GM23338 (cell line): ENCODE measurements at regions not wholly inside any gene's neighbourhood (a gene's known extent, or its start where the extent isn't known, plus 50 kb on each side); places are given as distances from the start of the nearest gene placed in this dataset.

Experiments used
- EZH2 ChIP-seq: fragments of 200-600 bp; sonication (generic); IDR thresholded peaks from one replicate; pipeline ENCODE4 v1.8.0; 2017; ENCODE audit warnings: antibody characterized with exemption, mild to moderate bottlenecking, low read depth; ENCODE audit not compliant: unreplicated experiment
- ZNF114 ChIP-seq: fragments of 250-450 bp; sonication (Bioruptor Pico); IDR thresholded peaks from 2 replicates; pipeline ENCODE4 v1.5.0; 2020; ENCODE audit warnings: mild to moderate bottlenecking, moderate library complexity
- ZNF331 ChIP-seq: fragments of 250-450 bp; sonication (Bioruptor Pico); IDR thresholded peaks from 2 replicates; pipeline ENCODE4 v1.5.0; 2020; ENCODE audit warnings: low read depth, mild to moderate bottlenecking, moderate library complexity
- TF ChIP-seq, protein P1 (sequence below), 2 experiments: fragments of 200-600 bp in 1 of 2; sonication (generic) in 1 of 2; conservative IDR thresholded peaks; 2 replicates each; pipeline versions ENCODE4 v1.5.1 to v1.6.1; 2016 to 2017; ENCODE audit warnings: antibody characterized with exemption in 2 of 2, low read depth in 2 of 2, mild to moderate bottlenecking in 2 of 2, moderate library complexity in 1 of 2
- TF ChIP-seq, protein P2 (sequence below): IDR thresholded peaks from 2 replicates; pipeline ENCODE4 v1.6.1; 2016; ENCODE audit warnings: antibody characterized with exemption
- TF ChIP-seq, protein P3 (sequence below): IDR thresholded peaks from one replicate; pipeline ENCODE4 v1.6.1; 2018; ENCODE audit warnings: antibody characterized with exemption; ENCODE audit not compliant: unreplicated experiment

DNA sequence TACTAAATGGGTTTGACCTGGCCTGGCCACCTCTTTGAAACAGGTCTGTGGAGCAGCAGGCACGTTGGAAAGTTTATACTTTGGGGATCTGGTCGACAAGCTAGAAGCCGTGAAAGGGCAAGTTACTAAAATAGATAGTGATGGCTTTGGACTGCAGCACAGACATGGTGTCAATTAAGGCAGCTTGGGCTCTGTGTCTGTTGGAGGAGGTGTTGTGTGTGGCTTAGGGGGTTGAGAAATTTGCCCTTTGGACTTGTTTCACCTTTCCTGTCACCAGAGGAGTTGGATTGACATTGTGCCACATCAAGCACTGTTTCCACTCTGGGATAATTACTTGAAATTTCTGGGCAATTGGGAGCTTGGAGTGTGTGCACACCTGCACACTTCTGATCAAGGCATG lies 251.8 kb upstream of the MKI67 start:
- TF ChIP-seq, protein P1, sequence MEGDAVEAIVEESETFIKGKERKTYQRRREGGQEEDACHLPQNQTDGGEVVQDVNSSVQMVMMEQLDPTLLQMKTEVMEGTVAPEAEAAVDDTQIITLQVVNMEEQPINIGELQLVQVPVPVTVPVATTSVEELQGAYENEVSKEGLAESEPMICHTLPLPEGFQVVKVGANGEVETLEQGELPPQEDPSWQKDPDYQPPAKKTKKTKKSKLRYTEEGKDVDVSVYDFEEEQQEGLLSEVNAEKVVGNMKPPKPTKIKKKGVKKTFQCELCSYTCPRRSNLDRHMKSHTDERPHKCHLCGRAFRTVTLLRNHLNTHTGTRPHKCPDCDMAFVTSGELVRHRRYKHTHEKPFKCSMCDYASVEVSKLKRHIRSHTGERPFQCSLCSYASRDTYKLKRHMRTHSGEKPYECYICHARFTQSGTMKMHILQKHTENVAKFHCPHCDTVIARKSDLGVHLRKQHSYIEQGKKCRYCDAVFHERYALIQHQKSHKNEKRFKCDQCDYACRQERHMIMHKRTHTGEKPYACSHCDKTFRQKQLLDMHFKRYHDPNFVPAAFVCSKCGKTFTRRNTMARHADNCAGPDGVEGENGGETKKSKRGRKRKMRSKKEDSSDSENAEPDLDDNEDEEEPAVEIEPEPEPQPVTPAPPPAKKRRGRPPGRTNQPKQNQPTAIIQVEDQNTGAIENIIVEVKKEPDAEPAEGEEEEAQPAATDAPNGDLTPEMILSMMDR (conservative IDR thresholded peaks at IDR 0.05; ENCODE audit: low read depth in 2 of 2): no peak
- TF ChIP-seq ZNF114 (CRISPR knock-in tag) (no peak), ZNF331 (CRISPR knock-in tag) (no peak), EZH2 (no peak)
- TF ChIP-seq, protein P2, sequence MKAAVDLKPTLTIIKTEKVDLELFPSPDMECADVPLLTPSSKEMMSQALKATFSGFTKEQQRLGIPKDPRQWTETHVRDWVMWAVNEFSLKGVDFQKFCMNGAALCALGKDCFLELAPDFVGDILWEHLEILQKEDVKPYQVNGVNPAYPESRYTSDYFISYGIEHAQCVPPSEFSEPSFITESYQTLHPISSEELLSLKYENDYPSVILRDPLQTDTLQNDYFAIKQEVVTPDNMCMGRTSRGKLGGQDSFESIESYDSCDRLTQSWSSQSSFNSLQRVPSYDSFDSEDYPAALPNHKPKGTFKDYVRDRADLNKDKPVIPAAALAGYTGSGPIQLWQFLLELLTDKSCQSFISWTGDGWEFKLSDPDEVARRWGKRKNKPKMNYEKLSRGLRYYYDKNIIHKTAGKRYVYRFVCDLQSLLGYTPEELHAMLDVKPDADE: no peak
- TF ChIP-seq, protein P3, sequence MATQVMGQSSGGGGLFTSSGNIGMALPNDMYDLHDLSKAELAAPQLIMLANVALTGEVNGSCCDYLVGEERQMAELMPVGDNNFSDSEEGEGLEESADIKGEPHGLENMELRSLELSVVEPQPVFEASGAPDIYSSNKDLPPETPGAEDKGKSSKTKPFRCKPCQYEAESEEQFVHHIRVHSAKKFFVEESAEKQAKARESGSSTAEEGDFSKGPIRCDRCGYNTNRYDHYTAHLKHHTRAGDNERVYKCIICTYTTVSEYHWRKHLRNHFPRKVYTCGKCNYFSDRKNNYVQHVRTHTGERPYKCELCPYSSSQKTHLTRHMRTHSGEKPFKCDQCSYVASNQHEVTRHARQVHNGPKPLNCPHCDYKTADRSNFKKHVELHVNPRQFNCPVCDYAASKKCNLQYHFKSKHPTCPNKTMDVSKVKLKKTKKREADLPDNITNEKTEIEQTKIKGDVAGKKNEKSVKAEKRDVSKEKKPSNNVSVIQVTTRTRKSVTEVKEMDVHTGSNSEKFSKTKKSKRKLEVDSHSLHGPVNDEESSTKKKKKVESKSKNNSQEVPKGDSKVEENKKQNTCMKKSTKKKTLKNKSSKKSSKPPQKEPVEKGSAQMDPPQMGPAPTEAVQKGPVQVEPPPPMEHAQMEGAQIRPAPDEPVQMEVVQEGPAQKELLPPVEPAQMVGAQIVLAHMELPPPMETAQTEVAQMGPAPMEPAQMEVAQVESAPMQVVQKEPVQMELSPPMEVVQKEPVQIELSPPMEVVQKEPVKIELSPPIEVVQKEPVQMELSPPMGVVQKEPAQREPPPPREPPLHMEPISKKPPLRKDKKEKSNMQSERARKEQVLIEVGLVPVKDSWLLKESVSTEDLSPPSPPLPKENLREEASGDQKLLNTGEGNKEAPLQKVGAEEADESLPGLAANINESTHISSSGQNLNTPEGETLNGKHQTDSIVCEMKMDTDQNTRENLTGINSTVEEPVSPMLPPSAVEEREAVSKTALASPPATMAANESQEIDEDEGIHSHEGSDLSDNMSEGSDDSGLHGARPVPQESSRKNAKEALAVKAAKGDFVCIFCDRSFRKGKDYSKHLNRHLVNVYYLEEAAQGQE: no peak
